B cell (primary cell): ENCODE measurements at regions not wholly inside any gene's neighbourhood (a gene's known extent, or its start where the extent isn't known, plus 50 kb on each side); places are given as distances from the start of the nearest gene placed in this dataset.

Experiments
- ATAC-seq: fragments of 200-7000 bp; cut with Tn5 transposase; one replicate; pipeline ENCODE4 v1.10.0; 2021; ENCODE audit warnings: low read depth, mild to moderate bottlenecking, moderate number of reproducible peaks, moderate library complexity
- CTCF ChIA-PET: fragments of 350-600 bp; sonication (Branson Sonifier 250); formaldehyde crosslinking; loops from one replicate; lab custom pipeline; 2021; ENCODE audit warnings: antibody characterized with exemption, inconsistent platforms; lab: Charles Lee
- POLR2A ChIA-PET: fragments of 350-600 bp; sonication (Branson Sonifier 250); formaldehyde crosslinking; loops from one replicate; lab custom pipeline; 2021; ENCODE audit warnings: antibody characterized with exemption; lab: Charles Lee
- DNase-seq: peaks from one replicate; pipeline ENCODE4 v3.0.0; 2013
- H2AFZ ChIP-seq: 2 replicates; pipeline ENCODE4 v1.6.1; 2012; ENCODE audit warnings: mild to moderate bottlenecking, low read depth, low read length; ENCODE audit not compliant: insufficient read depth, poor library complexity, severe bottlenecking
- H3K27ac ChIP-seq, 2 donors: 1 replicate in 1 of 2; 2 replicates in 1 of 2; pipeline ENCODE4 v1.5.1; 2012 to 2013; ENCODE audit warnings: low read length in 2 of 2, mild to moderate bottlenecking in 2 of 2, moderate library complexity in 1 of 2
- H3K27me3 ChIP-seq, 4 experiments: fragments of 200-600 bp in 1 of 4; sonication (generic) in 1 of 4; replicated peaks in 1 of 4; 1 replicate in 2 of 4; 2 replicates in 2 of 4; pipeline versions ENCODE4 v1.6.1 to v1.7.0; 2013 to 2016; ENCODE audit warnings: low read length in 3 of 4, mild to moderate bottlenecking in 2 of 4, mixed read lengths in 1 of 4, moderate library complexity in 1 of 4; ENCODE audit not compliant: insufficient read depth in 4 of 4, control insufficient read depth in 3 of 4; ENCODE audit errors: control extremely low read depth in 1 of 4
- H3K36me3 ChIP-seq, 2 experiments: replicated peaks in 1 of 2; 1 replicate in 1 of 2; 2 replicates in 1 of 2; pipeline versions ENCODE4 v1.6.1 to v1.7.1; 2013; ENCODE audit warnings: low read length in 1 of 2; ENCODE audit not compliant: insufficient read depth in 2 of 2, control insufficient read depth in 1 of 2; ENCODE audit errors: control extremely low read depth in 1 of 2, extremely low read depth in 1 of 2
- H3K4me1 ChIP-seq, 2 donors: fragments of 200-600 bp in 1 of 2; sonication (generic) in 1 of 2; 1 replicate in 1 of 2; 2 replicates in 1 of 2; pipeline versions ENCODE4 v1.5.1 to v1.6.1; 2013 to 2017; ENCODE audit warnings: low read length in 2 of 2; ENCODE audit not compliant: control insufficient read depth in 2 of 2, insufficient read depth in 2 of 2
- H3K4me2 ChIP-seq: replicated peaks from 2 replicates; pipeline ENCODE3; 2012; ENCODE audit warnings: mild to moderate bottlenecking, low read depth, low read length; ENCODE audit not compliant: poor library complexity, severe bottlenecking
- H3K4me3 ChIP-seq, 5 experiments: fragments of 200-600 bp in 1 of 5; sonication (generic) in 1 of 5; 1 replicate in 3 of 5; 2 replicates in 2 of 5; pipeline versions ENCODE4 v1.5.1 to v1.7.0; 2011 to 2016; ENCODE audit warnings: low read length in 4 of 5, mild to moderate bottlenecking in 4 of 5, low read depth in 2 of 5, control low read depth in 1 of 5, moderate library complexity in 1 of 5; ENCODE audit not compliant: insufficient read depth in 1 of 5; ENCODE audit errors: control extremely low read depth in 1 of 5, extremely low read depth in 1 of 5
- H3K79me2 ChIP-seq: fragments of 200-600 bp; sonication (generic); one replicate; pipeline ENCODE4 v1.6.0; 2016; ENCODE audit warnings: low read length; ENCODE audit not compliant: control insufficient read depth, insufficient read depth
- H3K9ac ChIP-seq: fragments of 200-600 bp; sonication (generic); 2 replicates; pipeline ENCODE4 v1.6.1; 2017; ENCODE audit warnings: mild to moderate bottlenecking, low read length, moderate library complexity
- H3K9me3 ChIP-seq, 3 donors: one replicate each; pipeline versions ENCODE4 v1.6.1 to v1.7.1; 2013; ENCODE audit warnings: low read length in 2 of 3; ENCODE audit not compliant: control insufficient read depth in 2 of 3, insufficient read depth in 1 of 3; ENCODE audit errors: control extremely low read depth in 1 of 3
- H4K20me1 ChIP-seq: 2 replicates; pipeline ENCODE4 v1.6.0; 2012; ENCODE audit warnings: mild to moderate bottlenecking, low read length; ENCODE audit not compliant: insufficient read depth, control insufficient read depth, poor library complexity, severe bottlenecking
- H3K27ac Mint-ChIP-seq: one replicate; pipeline ENCODE4 v1.8.0; 2021; ENCODE audit warnings: mixed read lengths
- H3K27me3 Mint-ChIP-seq: one replicate; pipeline ENCODE4 v1.8.0; 2021; ENCODE audit warnings: mixed read lengths
- H3K4me1 Mint-ChIP-seq: one replicate; pipeline ENCODE4 v1.8.0; 2021; ENCODE audit warnings: mixed read lengths
- H3K4me3 Mint-ChIP-seq: one replicate; pipeline ENCODE4 v1.8.0; 2021; ENCODE audit warnings: mixed read lengths
- H3K9me3 Mint-ChIP-seq: one replicate; pipeline ENCODE4 v1.8.0; 2022; ENCODE audit warnings: mixed read lengths; ENCODE audit not compliant: insufficient read depth
- EZH2 ChIP-seq: IDR thresholded peaks from 2 replicates; pipeline ENCODE4 v1.6.1; 2012; ENCODE audit warnings: borderline replicate concordance, low read depth, mild to moderate bottlenecking, moderate library complexity, low read length; ENCODE audit not compliant: insufficient read depth, poor library complexity, severe bottlenecking
- WGBS: methylation state at CpG from one replicate; pipeline ENCODE4 v1.1.5; 2013; ENCODE audit warnings: missing lambda C conversion rate; ENCODE audit not compliant: insufficient coverage; 5-methylcytosine and 5-hydroxymethylcytosine counted together
- intact Hi-C: fragments of 100-400 bp; cut with micrococcal nuclease; formaldehyde crosslinking; loops from one replicate; pipeline ENCODE4 v1.10.0; 2022
- TF ChIP-seq, protein P1 (sequence below): fragments of 200-600 bp; IDR thresholded peaks from one replicate; pipeline ENCODE4 v1.8.0; 2022; ENCODE audit warnings: antibody characterized with exemption, mild to moderate bottlenecking

DNA sequence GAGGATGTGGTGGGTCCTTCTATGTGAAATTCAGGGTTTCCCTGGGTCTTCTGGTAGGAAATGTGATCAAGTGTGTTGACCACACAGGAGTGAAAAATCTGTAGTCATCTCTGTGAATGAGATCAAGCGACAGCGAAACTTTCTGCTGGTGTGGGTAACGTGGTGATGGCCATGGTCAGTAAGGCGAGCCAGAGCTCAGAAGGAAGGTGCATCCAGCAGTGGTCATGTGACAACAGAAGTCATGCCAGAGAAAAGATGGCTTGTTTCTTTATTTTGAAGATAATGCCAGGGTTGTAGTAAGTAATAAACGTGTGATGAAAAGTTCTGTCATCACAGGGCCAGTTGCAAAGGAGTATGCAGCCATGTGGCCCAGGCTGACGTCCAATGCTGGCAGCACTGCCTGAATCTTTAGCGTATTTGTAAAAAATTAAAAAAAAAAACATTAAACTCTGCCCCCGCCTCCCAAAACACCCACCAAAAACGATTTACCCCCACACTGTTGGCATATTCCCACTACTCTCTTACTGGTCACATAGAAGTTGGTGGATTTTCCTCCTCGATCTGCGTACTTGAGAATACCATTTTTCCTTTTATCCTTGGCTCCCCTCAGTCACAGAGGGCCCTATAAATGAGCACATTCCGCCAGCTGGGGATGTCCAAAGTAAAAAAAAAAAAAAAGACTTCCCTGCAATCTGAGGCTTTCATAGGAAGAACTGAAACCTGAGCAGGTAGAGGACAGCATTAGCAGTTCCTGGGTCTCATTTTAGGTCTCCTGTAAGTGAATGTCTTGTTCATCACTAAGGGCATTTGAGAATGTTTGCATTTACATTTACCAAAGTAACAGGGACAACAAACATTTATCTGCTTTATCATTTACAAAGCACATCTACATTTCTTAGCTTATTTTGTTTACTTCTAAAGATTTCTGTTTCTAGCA, 70.6 kb downstream of the SLC4A3 start:
- POLR2A ChIA-PET = no interaction called here
- no peaks in the 10 kb centered on the region for H3K4me1 Mint-ChIP-seq
- H3K9me3 Mint-ChIP-seq = no peaks in the 10 kb centered on the region
- no peak overlapping the region for H3K4me3 ChIP-seq
- H3K36me3 ChIP-seq = no peaks in the 10 kb centered on the region
- H3K4me2 ChIP-seq = no peak overlapping the region
- no peak overlapping the region for H3K27ac ChIP-seq
- 81% methylated on average over 10 of the region's 12 CpGs for WGBS
- H3K79me2 ChIP-seq = no peaks in the 10 kb centered on the region
- no peak overlapping the region for H2AFZ ChIP-seq
- no peak overlapping the region for H3K9ac ChIP-seq
- H3K4me1 ChIP-seq = no peaks in the 10 kb centered on the region
- H3K4me3 Mint-ChIP-seq = no peak overlapping the region
- DNase-seq = no peak
- peaks cover 0 to 10% (median 2%) of the 10 kb centered on the region in 4 experiments for H3K27me3 ChIP-seq
- intact Hi-C loops = loop anchor here (5.0 kb wide), 1 partner anchor 296 kb away; no protein-coding TSS in a partner anchor
- H3K9me3 ChIP-seq = peaks cover 0 to 4% (median 0%) of the 10 kb centered on the region in 3 donors
- CTCF ChIA-PET = interaction anchor here (0.7 kb wide), 1 partner anchor 1876 kb away, joined by 3 read pairs; no protein-coding TSS in a partner anchor
- no peak overlapping the region for H3K27ac Mint-ChIP-seq
- no peaks in the 10 kb centered on the region for H4K20me1 ChIP-seq
- TF ChIP-seq EZH2 = no peak
- TF ChIP-seq, protein P1, sequence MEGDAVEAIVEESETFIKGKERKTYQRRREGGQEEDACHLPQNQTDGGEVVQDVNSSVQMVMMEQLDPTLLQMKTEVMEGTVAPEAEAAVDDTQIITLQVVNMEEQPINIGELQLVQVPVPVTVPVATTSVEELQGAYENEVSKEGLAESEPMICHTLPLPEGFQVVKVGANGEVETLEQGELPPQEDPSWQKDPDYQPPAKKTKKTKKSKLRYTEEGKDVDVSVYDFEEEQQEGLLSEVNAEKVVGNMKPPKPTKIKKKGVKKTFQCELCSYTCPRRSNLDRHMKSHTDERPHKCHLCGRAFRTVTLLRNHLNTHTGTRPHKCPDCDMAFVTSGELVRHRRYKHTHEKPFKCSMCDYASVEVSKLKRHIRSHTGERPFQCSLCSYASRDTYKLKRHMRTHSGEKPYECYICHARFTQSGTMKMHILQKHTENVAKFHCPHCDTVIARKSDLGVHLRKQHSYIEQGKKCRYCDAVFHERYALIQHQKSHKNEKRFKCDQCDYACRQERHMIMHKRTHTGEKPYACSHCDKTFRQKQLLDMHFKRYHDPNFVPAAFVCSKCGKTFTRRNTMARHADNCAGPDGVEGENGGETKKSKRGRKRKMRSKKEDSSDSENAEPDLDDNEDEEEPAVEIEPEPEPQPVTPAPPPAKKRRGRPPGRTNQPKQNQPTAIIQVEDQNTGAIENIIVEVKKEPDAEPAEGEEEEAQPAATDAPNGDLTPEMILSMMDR = no peak
- peaks cover 39% of the 10 kb centered on the region for H3K27me3 Mint-ChIP-seq
- no peak for ATAC-seq
